CD4-positive, alpha-beta T cell treated with Interleukin-17A for 4 hours (primary cell): ENCODE measurements at regions not wholly inside any gene's neighbourhood (a gene's known extent, or its start where the extent isn't known, plus 50 kb on each side); places are given as distances from the start of the nearest gene placed in this dataset.
"Not testable (repeated sequence)": the region's sequence is repeated elsewhere in the genome, so short reads cannot be mapped to it uniquely, and the experiment has no call there.

Experiments
- DNase-seq: peaks from one replicate; pipeline ENCODE4 v3.0.0-alpha.2; 2020; ENCODE audit warnings: mixed read lengths

- DNase-seq: no peak
Observed at GRCh38 chr6:100226811-100227210, 232.8 kb upstream of the MCHR2 start.

GRCh38 chr6:100223952-100224351, 229.9 kb upstream of the MCHR2 start:
- not testable (repeated sequence) for DNase-seq

GRCh38 chr6:100220543-100220942, 226.5 kb upstream of the MCHR2 start:
- DNase-seq: no peak

GRCh38 chr6:100217225-100218012, 223.4 kb upstream of the MCHR2 start:
- DNase-seq: no peak

GRCh38 chr6:100216760-100217159, 222.7 kb upstream of the MCHR2 start:
- no peak for DNase-seq

GRCh38 chr6:100212131-100212530, 218.1 kb upstream of the MCHR2 start:
- DNase-seq: no peak

- DNase-seq: no peak
Observed at GRCh38 chr6:100210137-100211117, 216.4 kb upstream of the MCHR2 start.

GRCh38 chr6:100209323-100210136, 215.5 kb upstream of the MCHR2 start:
- DNase-seq: no peak

GRCh38 chr6:100203400-100203799, 209.4 kb upstream of the MCHR2 start:
- DNase-seq: no peak

- no peak for DNase-seq
Observed at GRCh38 chr6:100202417-100203194, 208.6 kb upstream of the MCHR2 start.

GRCh38 chr6:100196214-100196982, 202.4 kb upstream of the MCHR2 start:
- not testable (repeated sequence) for DNase-seq

- DNase-seq: not testable (repeated sequence)
Observed at GRCh38 chr6:100195244-100195643, 201.2 kb upstream of the MCHR2 start.

GRCh38 chr6:100194535-100194934, 200.5 kb upstream of the MCHR2 start:
- DNase-seq: no peak

- DNase-seq: no peak
Observed at GRCh38 chr6:100188754-100189153, 194.7 kb upstream of the MCHR2 start.

- no peak for DNase-seq
Observed at GRCh38 chr6:100186552-100186951, 192.5 kb upstream of the MCHR2 start.

- DNase-seq: no peak
Observed at GRCh38 chr6:100185615-100186014, 191.6 kb upstream of the MCHR2 start.

- DNase-seq: no peak
Observed at GRCh38 chr6:100184473-100184872, 190.4 kb upstream of the MCHR2 start.

- DNase-seq: no peak
Observed at GRCh38 chr6:100182313-100182712, 188.3 kb upstream of the MCHR2 start.

GRCh38 chr6:100181309-100181708, 187.3 kb upstream of the MCHR2 start:
- no peak for DNase-seq

GRCh38 chr6:100179576-100179975, 185.6 kb upstream of the MCHR2 start:
- no peak for DNase-seq

- DNase-seq: no peak
Observed at GRCh38 chr6:100177956-100178355, 183.9 kb upstream of the MCHR2 start.
